B cell (primary cell): ENCODE measurements at regions not wholly inside any gene's neighbourhood (a gene's known extent, or its start where the extent isn't known, plus 50 kb on each side); places are given as distances from the start of the nearest gene placed in this dataset.

ENCODE experiments used
- ATAC-seq: fragments of 200-7000 bp; cut with Tn5 transposase; one replicate; pipeline ENCODE4 v1.10.0; 2021; ENCODE audit warnings: low read depth, mild to moderate bottlenecking, moderate number of reproducible peaks, moderate library complexity
- CTCF ChIA-PET: fragments of 350-600 bp; sonication (Branson Sonifier 250); formaldehyde crosslinking; loops from one replicate; lab custom pipeline; 2021; ENCODE audit warnings: antibody characterized with exemption, inconsistent platforms; lab: Charles Lee
- POLR2A ChIA-PET: fragments of 350-600 bp; sonication (Branson Sonifier 250); formaldehyde crosslinking; loops from one replicate; lab custom pipeline; 2021; ENCODE audit warnings: antibody characterized with exemption; lab: Charles Lee
- DNase-seq: peaks from one replicate; pipeline ENCODE4 v3.0.0; 2013
- H2AFZ ChIP-seq: 2 replicates; pipeline ENCODE4 v1.6.1; 2012; ENCODE audit warnings: mild to moderate bottlenecking, low read depth, low read length; ENCODE audit not compliant: insufficient read depth, poor library complexity, severe bottlenecking
- H3K27ac ChIP-seq, 2 donors: 1 replicate in 1 of 2; 2 replicates in 1 of 2; pipeline ENCODE4 v1.5.1; 2012 to 2013; ENCODE audit warnings: low read length in 2 of 2, mild to moderate bottlenecking in 2 of 2, moderate library complexity in 1 of 2
- H3K27me3 ChIP-seq, 4 experiments: fragments of 200-600 bp in 1 of 4; sonication (generic) in 1 of 4; replicated peaks in 1 of 4; 1 replicate in 2 of 4; 2 replicates in 2 of 4; pipeline versions ENCODE4 v1.6.1 to v1.7.0; 2013 to 2016; ENCODE audit warnings: low read length in 3 of 4, mild to moderate bottlenecking in 2 of 4, mixed read lengths in 1 of 4, moderate library complexity in 1 of 4; ENCODE audit not compliant: insufficient read depth in 4 of 4, control insufficient read depth in 3 of 4; ENCODE audit errors: control extremely low read depth in 1 of 4
- H3K36me3 ChIP-seq, 2 experiments: replicated peaks in 1 of 2; 1 replicate in 1 of 2; 2 replicates in 1 of 2; pipeline versions ENCODE4 v1.6.1 to v1.7.1; 2013; ENCODE audit warnings: low read length in 1 of 2; ENCODE audit not compliant: insufficient read depth in 2 of 2, control insufficient read depth in 1 of 2; ENCODE audit errors: control extremely low read depth in 1 of 2, extremely low read depth in 1 of 2
- H3K4me1 ChIP-seq, 2 donors: fragments of 200-600 bp in 1 of 2; sonication (generic) in 1 of 2; 1 replicate in 1 of 2; 2 replicates in 1 of 2; pipeline versions ENCODE4 v1.5.1 to v1.6.1; 2013 to 2017; ENCODE audit warnings: low read length in 2 of 2; ENCODE audit not compliant: control insufficient read depth in 2 of 2, insufficient read depth in 2 of 2
- H3K4me2 ChIP-seq: replicated peaks from 2 replicates; pipeline ENCODE3; 2012; ENCODE audit warnings: mild to moderate bottlenecking, low read depth, low read length; ENCODE audit not compliant: poor library complexity, severe bottlenecking
- H3K4me3 ChIP-seq, 5 experiments: fragments of 200-600 bp in 1 of 5; sonication (generic) in 1 of 5; 1 replicate in 3 of 5; 2 replicates in 2 of 5; pipeline versions ENCODE4 v1.5.1 to v1.7.0; 2011 to 2016; ENCODE audit warnings: low read length in 4 of 5, mild to moderate bottlenecking in 4 of 5, low read depth in 2 of 5, control low read depth in 1 of 5, moderate library complexity in 1 of 5; ENCODE audit not compliant: insufficient read depth in 1 of 5; ENCODE audit errors: control extremely low read depth in 1 of 5, extremely low read depth in 1 of 5
- H3K79me2 ChIP-seq: fragments of 200-600 bp; sonication (generic); one replicate; pipeline ENCODE4 v1.6.0; 2016; ENCODE audit warnings: low read length; ENCODE audit not compliant: control insufficient read depth, insufficient read depth
- H3K9ac ChIP-seq: fragments of 200-600 bp; sonication (generic); 2 replicates; pipeline ENCODE4 v1.6.1; 2017; ENCODE audit warnings: mild to moderate bottlenecking, low read length, moderate library complexity
- H3K9me3 ChIP-seq, 3 donors: one replicate each; pipeline versions ENCODE4 v1.6.1 to v1.7.1; 2013; ENCODE audit warnings: low read length in 2 of 3; ENCODE audit not compliant: control insufficient read depth in 2 of 3, insufficient read depth in 1 of 3; ENCODE audit errors: control extremely low read depth in 1 of 3
- H4K20me1 ChIP-seq: 2 replicates; pipeline ENCODE4 v1.6.0; 2012; ENCODE audit warnings: mild to moderate bottlenecking, low read length; ENCODE audit not compliant: insufficient read depth, control insufficient read depth, poor library complexity, severe bottlenecking
- H3K27ac Mint-ChIP-seq: one replicate; pipeline ENCODE4 v1.8.0; 2021; ENCODE audit warnings: mixed read lengths
- H3K27me3 Mint-ChIP-seq: one replicate; pipeline ENCODE4 v1.8.0; 2021; ENCODE audit warnings: mixed read lengths
- H3K4me1 Mint-ChIP-seq: one replicate; pipeline ENCODE4 v1.8.0; 2021; ENCODE audit warnings: mixed read lengths
- H3K4me3 Mint-ChIP-seq: one replicate; pipeline ENCODE4 v1.8.0; 2021; ENCODE audit warnings: mixed read lengths
- H3K9me3 Mint-ChIP-seq: one replicate; pipeline ENCODE4 v1.8.0; 2022; ENCODE audit warnings: mixed read lengths; ENCODE audit not compliant: insufficient read depth
- EZH2 ChIP-seq: IDR thresholded peaks from 2 replicates; pipeline ENCODE4 v1.6.1; 2012; ENCODE audit warnings: borderline replicate concordance, low read depth, mild to moderate bottlenecking, moderate library complexity, low read length; ENCODE audit not compliant: insufficient read depth, poor library complexity, severe bottlenecking
- WGBS: methylation state at CpG from one replicate; pipeline ENCODE4 v1.1.5; 2013; ENCODE audit warnings: missing lambda C conversion rate; ENCODE audit not compliant: insufficient coverage; 5-methylcytosine and 5-hydroxymethylcytosine counted together
- intact Hi-C: fragments of 100-400 bp; cut with micrococcal nuclease; formaldehyde crosslinking; loops from one replicate; pipeline ENCODE4 v1.10.0; 2022
- TF ChIP-seq, protein P1 (sequence below): fragments of 200-600 bp; IDR thresholded peaks from one replicate; pipeline ENCODE4 v1.8.0; 2022; ENCODE audit warnings: antibody characterized with exemption, mild to moderate bottlenecking

DNA sequence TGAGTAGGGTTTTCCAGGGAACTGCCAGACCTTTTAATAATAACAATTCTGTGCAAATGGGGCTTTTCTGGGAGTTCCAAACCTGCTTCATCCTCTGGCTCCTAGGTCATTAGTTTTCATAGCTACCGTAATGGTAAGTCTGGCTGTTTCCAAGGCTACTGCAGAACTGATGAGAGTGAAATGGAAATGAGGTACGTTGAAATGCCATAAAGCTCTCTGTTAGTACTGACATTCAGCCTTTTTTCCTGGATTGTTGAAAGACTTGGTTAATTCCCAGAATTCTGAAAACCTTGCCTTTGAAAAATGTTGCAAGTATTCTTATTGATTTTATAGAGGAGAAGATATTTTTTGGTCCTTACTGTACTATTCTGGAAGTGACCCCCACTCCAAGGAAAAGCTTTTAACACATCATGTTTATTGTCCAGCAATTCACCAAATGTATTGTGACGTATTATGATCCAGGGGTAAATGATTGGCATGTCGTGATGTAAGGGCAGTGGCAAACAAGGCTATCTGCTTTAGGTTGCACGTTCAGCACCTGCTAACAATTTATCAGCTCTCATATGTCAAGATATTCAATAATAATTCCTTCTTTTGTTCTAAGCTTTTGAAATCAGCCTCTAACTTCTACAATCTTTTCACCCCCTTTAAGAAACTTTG, 767.0 kb upstream of the RAB6C start:
- no peak overlapping the region for H3K4me3 ChIP-seq
- H3K9ac ChIP-seq: no peak overlapping the region
- ChIA-PET POLR2A (no interaction called here), CTCF (no interaction called here)
- H3K27me3 ChIP-seq: no peaks in the 10 kb centered on the region
- no peaks in the 10 kb centered on the region for H3K36me3 ChIP-seq
- H3K27ac Mint-ChIP-seq: no peak overlapping the region
- H2AFZ ChIP-seq: no peak overlapping the region
- no peaks in the 10 kb centered on the region for H4K20me1 ChIP-seq
- 63% methylated on average over 2 of the region's 5 CpGs for WGBS
- no peak for DNase-seq
- ATAC-seq: no peak
- peaks cover 11% of the 10 kb centered on the region for H3K27me3 Mint-ChIP-seq
- H3K9me3 ChIP-seq: no peaks in the 10 kb centered on the region
- TF ChIP-seq, protein P1, sequence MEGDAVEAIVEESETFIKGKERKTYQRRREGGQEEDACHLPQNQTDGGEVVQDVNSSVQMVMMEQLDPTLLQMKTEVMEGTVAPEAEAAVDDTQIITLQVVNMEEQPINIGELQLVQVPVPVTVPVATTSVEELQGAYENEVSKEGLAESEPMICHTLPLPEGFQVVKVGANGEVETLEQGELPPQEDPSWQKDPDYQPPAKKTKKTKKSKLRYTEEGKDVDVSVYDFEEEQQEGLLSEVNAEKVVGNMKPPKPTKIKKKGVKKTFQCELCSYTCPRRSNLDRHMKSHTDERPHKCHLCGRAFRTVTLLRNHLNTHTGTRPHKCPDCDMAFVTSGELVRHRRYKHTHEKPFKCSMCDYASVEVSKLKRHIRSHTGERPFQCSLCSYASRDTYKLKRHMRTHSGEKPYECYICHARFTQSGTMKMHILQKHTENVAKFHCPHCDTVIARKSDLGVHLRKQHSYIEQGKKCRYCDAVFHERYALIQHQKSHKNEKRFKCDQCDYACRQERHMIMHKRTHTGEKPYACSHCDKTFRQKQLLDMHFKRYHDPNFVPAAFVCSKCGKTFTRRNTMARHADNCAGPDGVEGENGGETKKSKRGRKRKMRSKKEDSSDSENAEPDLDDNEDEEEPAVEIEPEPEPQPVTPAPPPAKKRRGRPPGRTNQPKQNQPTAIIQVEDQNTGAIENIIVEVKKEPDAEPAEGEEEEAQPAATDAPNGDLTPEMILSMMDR: no peak
- no peak for TF ChIP-seq EZH2
- no peaks in the 10 kb centered on the region for H3K9me3 Mint-ChIP-seq
- no peak overlapping the region for H3K27ac ChIP-seq
- no peak overlapping the region for H3K4me2 ChIP-seq
- H3K4me1 Mint-ChIP-seq: no peaks in the 10 kb centered on the region
- H3K4me3 Mint-ChIP-seq: no peak overlapping the region
- H3K4me1 ChIP-seq: no peaks in the 10 kb centered on the region
- intact Hi-C loops: no loop called here
- no peaks in the 10 kb centered on the region for H3K79me2 ChIP-seq

DNA sequence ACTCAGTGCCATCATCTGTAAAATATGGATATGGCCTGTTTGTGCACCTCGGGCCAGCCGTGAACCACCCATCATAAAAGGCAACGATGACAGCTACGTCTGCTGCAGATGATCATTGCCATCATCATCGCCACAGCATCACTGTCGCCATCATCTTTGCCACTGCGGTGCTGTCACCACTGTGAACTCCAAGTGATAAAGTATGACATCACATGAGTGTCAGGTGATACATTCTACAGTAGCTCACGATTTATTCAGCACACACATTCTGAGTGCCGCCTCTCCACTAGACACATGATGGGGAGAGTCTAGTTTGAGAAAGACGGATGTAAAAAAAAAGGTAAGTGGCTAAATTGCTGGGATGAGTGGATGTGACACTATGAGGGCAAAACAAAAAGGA, 755.4 kb upstream of the RAB6C start:
- WGBS: 94% methylated on average over 6 of the region's 10 CpGs
- Histone ChIP-seq H3K9ac (no peak overlapping the region), H3K36me3 (no peaks in the 10 kb centered on the region), H3K4me3 (no peak overlapping the region), H4K20me1 (no peaks in the 10 kb centered on the region), H3K79me2 (no peaks in the 10 kb centered on the region), H3K27ac (no peak overlapping the region), H2AFZ (no peak overlapping the region), H3K27me3 (peaks cover 0 to 3% (median 0%) of the 10 kb centered on the region in 4 experiments), H3K9me3 (no peaks in the 10 kb centered on the region), H3K4me2 (no peak overlapping the region), H3K4me1 (no peaks in the 10 kb centered on the region)
- CTCF ChIA-PET: no interaction called here
- POLR2A ChIA-PET: no interaction called here
- intact Hi-C loops: no loop called here
- Mint-ChIP-seq H3K4me1 (no peaks in the 10 kb centered on the region), H3K4me3 (no peak overlapping the region), H3K27ac (no peak overlapping the region), H3K9me3 (no peaks in the 10 kb centered on the region), H3K27me3 (no peaks in the 10 kb centered on the region)
- DNase-seq: no peak
- TF ChIP-seq, protein P1: no peak
- TF ChIP-seq EZH2: no peak
- no peak for ATAC-seq
